GM23338 (cell line): ENCODE measurements at regions not wholly inside any gene's neighbourhood (a gene's known extent, or its start where the extent isn't known, plus 50 kb on each side); places are given as distances from the start of the nearest gene placed in this dataset.

ENCODE experiments used
- CREB1 ChIP-seq: fragments of 250-450 bp; sonication (Bioruptor Pico); IDR thresholded peaks from 2 replicates; pipeline ENCODE4 v1.5.0; 2020; ENCODE audit warnings: low read depth, mild to moderate bottlenecking, moderate library complexity
- ETS1 ChIP-seq: IDR thresholded peaks from 2 replicates; pipeline ENCODE4 v1.6.1; 2016; ENCODE audit warnings: antibody characterized with exemption
- EZH2 ChIP-seq: fragments of 200-600 bp; sonication (generic); IDR thresholded peaks from one replicate; pipeline ENCODE4 v1.8.0; 2017; ENCODE audit warnings: antibody characterized with exemption, mild to moderate bottlenecking, low read depth; ENCODE audit not compliant: unreplicated experiment
- EZH2phosphoT487 ChIP-seq: fragments of 200-600 bp; sonication (generic); IDR thresholded peaks from one replicate; pipeline ENCODE4 v1.8.1; 2018; ENCODE audit warnings: antibody characterized with exemption; ENCODE audit not compliant: unreplicated experiment
- JUNB ChIP-seq: IDR thresholded peaks from one replicate; pipeline ENCODE4 v1.6.1; 2016; ENCODE audit warnings: antibody characterized with exemption; ENCODE audit not compliant: unreplicated experiment
- NANOG ChIP-seq: IDR thresholded peaks from 2 replicates; pipeline ENCODE4 v1.6.1; 2016; ENCODE audit warnings: antibody characterized with exemption, borderline replicate concordance
- POLR2AphosphoS5 ChIP-seq: IDR thresholded peaks from 2 replicates; pipeline ENCODE4 v1.6.1; 2016; ENCODE audit warnings: antibody characterized with exemption, low read depth
- REST ChIP-seq: IDR thresholded peaks from one replicate; pipeline ENCODE4 v1.6.1; 2018; ENCODE audit warnings: antibody characterized with exemption; ENCODE audit not compliant: unreplicated experiment
- ZNF114 ChIP-seq: fragments of 250-450 bp; sonication (Bioruptor Pico); IDR thresholded peaks from 2 replicates; pipeline ENCODE4 v1.5.0; 2020; ENCODE audit warnings: mild to moderate bottlenecking, moderate library complexity
- ZNF462 ChIP-seq: fragments of 250-450 bp; sonication (Bioruptor Pico); IDR thresholded peaks from 2 replicates; pipeline ENCODE4 v1.5.0; 2020; ENCODE audit warnings: mild to moderate bottlenecking, moderate library complexity
- TF ChIP-seq, protein P1 (sequence below), 2 experiments: fragments of 200-600 bp in 1 of 2; sonication (generic) in 1 of 2; conservative IDR thresholded peaks; 2 replicates each; pipeline versions ENCODE4 v1.5.1 to v1.6.1; 2016 to 2017; ENCODE audit warnings: antibody characterized with exemption in 2 of 2, low read depth in 2 of 2, mild to moderate bottlenecking in 2 of 2, moderate library complexity in 1 of 2

DNA sequence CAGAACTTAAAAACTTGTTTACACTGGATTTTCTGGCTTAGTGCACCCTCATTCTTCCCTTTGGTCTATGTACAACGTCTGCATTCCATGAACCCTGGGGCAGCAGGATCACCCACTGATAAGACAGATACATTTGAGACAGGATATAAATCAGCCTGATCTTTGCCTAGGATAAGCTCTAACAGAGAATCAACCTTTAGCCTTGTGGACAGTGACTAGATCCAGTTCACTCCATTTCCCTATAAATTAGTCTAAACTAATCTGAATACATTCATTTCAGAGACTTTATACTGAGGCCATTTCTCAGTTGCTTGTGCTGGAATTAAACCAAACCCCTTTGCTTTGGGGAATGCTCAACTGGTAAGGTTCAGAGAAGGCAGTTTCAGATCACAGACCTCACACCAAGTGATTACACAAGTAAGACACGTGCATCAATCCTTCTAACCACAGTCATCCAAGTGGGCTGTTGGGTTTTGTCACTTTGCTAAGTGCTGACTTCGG, 639.8 kb upstream of the FZD8 start:
- no peak for TF ChIP-seq REST
- TF ChIP-seq, protein P1, sequence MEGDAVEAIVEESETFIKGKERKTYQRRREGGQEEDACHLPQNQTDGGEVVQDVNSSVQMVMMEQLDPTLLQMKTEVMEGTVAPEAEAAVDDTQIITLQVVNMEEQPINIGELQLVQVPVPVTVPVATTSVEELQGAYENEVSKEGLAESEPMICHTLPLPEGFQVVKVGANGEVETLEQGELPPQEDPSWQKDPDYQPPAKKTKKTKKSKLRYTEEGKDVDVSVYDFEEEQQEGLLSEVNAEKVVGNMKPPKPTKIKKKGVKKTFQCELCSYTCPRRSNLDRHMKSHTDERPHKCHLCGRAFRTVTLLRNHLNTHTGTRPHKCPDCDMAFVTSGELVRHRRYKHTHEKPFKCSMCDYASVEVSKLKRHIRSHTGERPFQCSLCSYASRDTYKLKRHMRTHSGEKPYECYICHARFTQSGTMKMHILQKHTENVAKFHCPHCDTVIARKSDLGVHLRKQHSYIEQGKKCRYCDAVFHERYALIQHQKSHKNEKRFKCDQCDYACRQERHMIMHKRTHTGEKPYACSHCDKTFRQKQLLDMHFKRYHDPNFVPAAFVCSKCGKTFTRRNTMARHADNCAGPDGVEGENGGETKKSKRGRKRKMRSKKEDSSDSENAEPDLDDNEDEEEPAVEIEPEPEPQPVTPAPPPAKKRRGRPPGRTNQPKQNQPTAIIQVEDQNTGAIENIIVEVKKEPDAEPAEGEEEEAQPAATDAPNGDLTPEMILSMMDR (conservative IDR thresholded peaks at IDR 0.05; ENCODE audit: low read depth in 2 of 2): no peak
- no peak for TF ChIP-seq EZH2
- TF ChIP-seq POLR2AphosphoS5: no peak
- no peak for TF ChIP-seq EZH2phosphoT487
- TF ChIP-seq CREB1 (CRISPR knock-in tag): no peak
- TF ChIP-seq ZNF114 (CRISPR knock-in tag): no peak
- TF ChIP-seq JUNB: no peak
- TF ChIP-seq ZNF462: no peak
- no peak for TF ChIP-seq ETS1
- TF ChIP-seq NANOG: no peak
